Hepatocyte (in vitro differentiated cells): ENCODE measurements at regions not wholly inside any gene's neighbourhood (a gene's known extent, or its start where the extent isn't known, plus 50 kb on each side); places are given as distances from the start of the nearest gene placed in this dataset.

Experiments
- DNase-seq: peaks from one replicate; pipeline ENCODE4 v3.0.0-alpha.2; 2016; ENCODE audit warnings: low spot score
- H2AFZ ChIP-seq: fragments of 200-600 bp; sonication (generic); 2 replicates; pipeline ENCODE4 v1.6.0; 2016; ENCODE audit warnings: antibody characterized with exemption, mild to moderate bottlenecking
- H3K27ac ChIP-seq: fragments of 200-600 bp; sonication (generic); 2 replicates; pipeline ENCODE4 v1.5.1; 2016; ENCODE audit warnings: mild to moderate bottlenecking
- H3K27me3 ChIP-seq: fragments of 200-600 bp; sonication (generic); 2 replicates; pipeline ENCODE4 v1.6.1; 2016
- H3K36me3 ChIP-seq: fragments of 200-600 bp; sonication (generic); replicated peaks from 2 replicates; pipeline ENCODE4 v1.5.1; 2016; ENCODE audit warnings: low read depth; ENCODE audit not compliant: insufficient read depth
- H3K4me1 ChIP-seq: fragments of 200-600 bp; sonication (generic); 2 replicates; pipeline ENCODE4 v1.5.1; 2016; ENCODE audit warnings: mild to moderate bottlenecking, moderate library complexity; ENCODE audit not compliant: insufficient read depth
- H3K4me2 ChIP-seq: fragments of 200-600 bp; sonication (generic); 2 replicates; pipeline ENCODE4 v1.6.0; 2016
- H3K4me3 ChIP-seq: fragments of 200-600 bp; sonication (generic); 2 replicates; pipeline ENCODE4 v1.5.1; 2016; ENCODE audit warnings: mild to moderate bottlenecking
- H3K79me2 ChIP-seq: fragments of 200-600 bp; sonication (generic); 2 replicates; pipeline ENCODE4 v1.6.0; 2017; ENCODE audit warnings: mild to moderate bottlenecking
- H3K9me2 ChIP-seq: fragments of 200-600 bp; sonication (generic); replicated peaks from 2 replicates; pipeline ENCODE4 v1.6.0; 2017; ENCODE audit warnings: mild to moderate bottlenecking; ENCODE audit not compliant: insufficient read depth
- H3K9me3 ChIP-seq: fragments of 200-600 bp; sonication (generic); 2 replicates; pipeline ENCODE4 v1.5.1; 2016; ENCODE audit warnings: low read depth, mild to moderate bottlenecking
- H4K20me1 ChIP-seq: fragments of 200-600 bp; sonication (generic); 2 replicates; pipeline ENCODE4 v1.6.0; 2016; ENCODE audit warnings: mild to moderate bottlenecking; ENCODE audit not compliant: insufficient read depth, poor library complexity, severe bottlenecking
- CTCF ChIP-seq: fragments of 200-600 bp; sonication (generic); IDR thresholded peaks from 2 replicates; pipeline ENCODE4 v1.5.1; 2016; ENCODE audit warnings: antibody characterized with exemption, mild to moderate bottlenecking; ENCODE audit not compliant: poor library complexity
- EZH2 ChIP-seq: fragments of 200-600 bp; sonication (generic); IDR thresholded peaks from 2 replicates; pipeline ENCODE4 v1.6.1; 2016; ENCODE audit warnings: antibody characterized with exemption, mild to moderate bottlenecking, borderline replicate concordance
- EZH2phosphoT487 ChIP-seq: fragments of 200-600 bp; sonication (generic); IDR thresholded peaks from one replicate; pipeline ENCODE4 v1.6.1; 2018; ENCODE audit warnings: antibody characterized with exemption, mild to moderate bottlenecking, low read depth, moderate library complexity; ENCODE audit not compliant: unreplicated experiment, severe bottlenecking
- WGBS: methylation state at CpG from one replicate; pipeline ENCODE4 v1.1.6; 2016; ENCODE audit warnings: low lambda C conversion rate; ENCODE audit errors: missing lambda C conversion rate; 5-methylcytosine and 5-hydroxymethylcytosine counted together

DNA sequence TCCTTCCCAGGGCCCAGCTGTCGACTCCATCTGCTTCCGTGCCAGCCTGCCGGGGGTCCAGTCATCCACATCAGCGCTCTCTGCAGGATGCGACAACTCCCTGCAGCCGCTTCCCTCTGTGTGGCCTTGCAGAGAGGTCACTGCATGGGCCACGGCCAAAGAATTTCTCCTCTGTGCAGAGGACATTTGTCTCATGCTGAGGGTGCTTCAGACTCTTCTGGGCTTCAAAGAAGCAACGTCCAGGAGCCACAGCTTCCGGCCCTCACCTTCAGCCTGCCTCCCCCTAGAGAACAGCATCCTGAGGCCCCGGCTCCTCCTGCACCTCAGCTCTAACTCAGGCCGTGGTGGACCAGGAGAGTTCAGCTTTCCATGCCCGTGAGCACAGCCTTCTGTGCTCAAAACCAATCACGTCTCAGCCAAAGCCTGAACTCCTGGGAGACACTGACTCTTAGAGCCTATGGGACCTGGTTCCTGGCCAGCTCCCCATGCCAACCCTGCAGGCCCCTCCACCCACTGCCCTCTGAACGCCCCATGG lies 258.9 kb downstream of the BRD1 start:
- H3K36me3 ChIP-seq: no peaks in the 10 kb centered on the region
- no peak overlapping the region for H3K4me2 ChIP-seq
- no peaks in the 10 kb centered on the region for H4K20me1 ChIP-seq
- H3K4me1 ChIP-seq: no peaks in the 10 kb centered on the region
- H2AFZ ChIP-seq: no peak overlapping the region
- DNase-seq: no peak
- WGBS: 77% methylated on average over 14 of the region's 14 CpGs
- H3K9me2 ChIP-seq: no peaks in the 10 kb centered on the region
- H3K27ac ChIP-seq: no peak overlapping the region
- no peaks in the 10 kb centered on the region for H3K27me3 ChIP-seq
- no peaks in the 10 kb centered on the region for H3K9me3 ChIP-seq
- no peaks in the 10 kb centered on the region for H3K79me2 ChIP-seq
- no peak for TF ChIP-seq EZH2phosphoT487
- TF ChIP-seq EZH2: no peak
- TF ChIP-seq CTCF: no peak
- H3K4me3 ChIP-seq: no peak overlapping the region

DNA sequence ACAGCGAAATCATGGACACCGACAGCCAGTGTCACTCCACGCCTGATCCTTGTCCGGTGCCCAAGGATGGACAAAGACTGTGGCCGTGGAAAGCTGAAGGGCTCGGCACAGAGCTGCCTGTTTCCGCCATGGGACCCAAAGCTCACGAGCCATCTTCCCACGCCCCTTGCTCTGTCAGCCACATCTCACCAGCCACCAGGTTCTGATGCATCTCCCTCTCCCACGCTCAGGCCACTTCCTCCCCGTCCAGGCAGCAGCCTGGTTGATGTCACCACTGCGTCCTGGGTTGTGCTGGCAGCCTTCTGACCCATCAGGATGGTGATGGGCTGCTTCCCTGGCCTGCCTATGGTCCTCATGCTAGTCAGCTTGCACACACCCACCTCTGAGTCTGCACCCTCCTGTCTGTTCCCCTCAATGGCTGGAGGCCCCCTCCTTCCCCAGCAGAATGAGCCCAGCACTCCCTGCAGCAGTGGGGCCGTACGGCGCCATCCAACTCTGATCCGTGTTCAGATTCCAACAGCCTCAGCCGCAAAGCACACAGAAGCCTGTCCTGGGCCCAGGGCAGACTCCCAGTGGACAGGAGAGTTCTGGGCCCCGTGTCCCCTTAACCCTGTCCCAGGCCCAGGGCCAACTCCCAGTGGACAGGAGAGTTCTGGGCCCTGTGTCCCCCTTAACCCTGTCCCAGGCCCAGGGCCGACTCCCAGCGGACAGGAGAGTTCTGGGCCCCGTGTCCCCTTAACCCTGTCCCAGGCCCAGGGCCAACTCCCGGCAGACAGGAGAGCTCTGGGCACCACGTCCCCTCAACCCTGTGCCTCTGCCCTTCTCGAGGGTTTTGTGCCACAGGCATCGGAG lies 259.5 kb downstream of the BRD1 start:
- no peaks in the 10 kb centered on the region for H4K20me1 ChIP-seq
- H3K36me3 ChIP-seq: no peaks in the 10 kb centered on the region
- H3K79me2 ChIP-seq: no peaks in the 10 kb centered on the region
- H3K4me2 ChIP-seq: no peak overlapping the region
- WGBS: 80% methylated on average over 25 of the region's 25 CpGs
- H3K9me2 ChIP-seq: no peaks in the 10 kb centered on the region
- H3K27me3 ChIP-seq: no peaks in the 10 kb centered on the region
- no peak for TF ChIP-seq EZH2phosphoT487
- no peak for TF ChIP-seq EZH2
- no peak for TF ChIP-seq CTCF
- H2AFZ ChIP-seq: no peak overlapping the region
- H3K27ac ChIP-seq: no peak overlapping the region
- no peak for DNase-seq
- no peaks in the 10 kb centered on the region for H3K4me1 ChIP-seq
- H3K4me3 ChIP-seq: no peak overlapping the region
- no peaks in the 10 kb centered on the region for H3K9me3 ChIP-seq

DNA sequence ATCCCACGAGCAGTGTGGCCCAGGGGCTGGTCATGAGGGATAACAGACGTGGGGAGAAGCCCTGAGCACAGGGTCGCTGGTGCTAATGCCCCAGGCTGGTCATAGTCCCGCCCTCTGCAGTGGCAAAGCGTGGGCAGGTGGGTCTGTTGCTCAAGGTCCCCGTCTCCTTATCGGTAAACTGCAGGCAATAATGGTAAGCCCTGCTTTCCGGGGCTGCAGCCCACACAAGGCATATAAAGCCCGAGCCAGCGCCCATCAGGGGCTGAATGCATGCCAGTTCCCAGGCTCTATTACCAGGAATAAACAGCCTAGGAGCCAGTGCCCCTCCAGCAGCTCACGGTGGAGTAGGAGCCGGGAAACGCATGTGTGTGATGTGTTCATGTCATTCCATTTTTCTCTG lies 261.0 kb downstream of the BRD1 start:
- Histone ChIP-seq H3K4me1 (no peaks in the 10 kb centered on the region), H3K4me2 (no peak overlapping the region), H3K4me3 (no peak overlapping the region), H3K79me2 (no peaks in the 10 kb centered on the region), H4K20me1 (no peaks in the 10 kb centered on the region), H3K27ac (no peak overlapping the region), H3K9me2 (no peaks in the 10 kb centered on the region), H3K27me3 (no peaks in the 10 kb centered on the region), H3K9me3 (no peaks in the 10 kb centered on the region), H2AFZ (no peak overlapping the region), H3K36me3 (no peaks in the 10 kb centered on the region)
- no peak for DNase-seq
- 77% methylated on average over 13 of the region's 13 CpGs for WGBS
- TF ChIP-seq EZH2phosphoT487 (no peak), EZH2 (no peak), CTCF (no peak)
